Activated CD8-positive, alpha-beta T cell treated with anti-CD3 and anti-CD28 coated beads for 36 hours (primary cell): ENCODE measurements at regions not wholly inside any gene's neighbourhood (a gene's known extent, or its start where the extent isn't known, plus 50 kb on each side); places are given as distances from the start of the nearest gene placed in this dataset.
"Not testable (repeated sequence)": the region's sequence is repeated elsewhere in the genome, so short reads cannot be mapped to it uniquely, and the experiment has no call there.

ENCODE experiments used
- ATAC-seq: fragments of 200-7000 bp; cut with Tn5 transposase; one replicate; pipeline ENCODE4 v1.10.0; 2021; ENCODE audit warnings: mild to moderate bottlenecking, moderate library complexity
- CTCF ChIA-PET: fragments of 350-600 bp; sonication (Branson Sonifier 250); formaldehyde crosslinking; loops from one replicate; lab custom pipeline; 2021; ENCODE audit warnings: antibody characterized with exemption; lab: Charles Lee
- POLR2A ChIA-PET: fragments of 350-600 bp; sonication (Branson Sonifier 250); formaldehyde crosslinking; loops from one replicate; lab custom pipeline; 2021; ENCODE audit warnings: antibody characterized with exemption; lab: Charles Lee
- DNase-seq: peaks from one replicate; pipeline ENCODE4 v3.0.0-alpha.2; 2020
- H3K27ac Mint-ChIP-seq: one replicate; pipeline ENCODE4 v1.8.0; 2021; ENCODE audit warnings: mild to moderate bottlenecking, mixed read lengths
- H3K27me3 Mint-ChIP-seq: one replicate; pipeline ENCODE4 v1.8.0; 2021; ENCODE audit warnings: mixed read lengths
- H3K36me3 Mint-ChIP-seq: one replicate; pipeline ENCODE4 v1.8.0; 2021; ENCODE audit warnings: low read depth, mixed read lengths
- H3K4me1 Mint-ChIP-seq: one replicate; pipeline ENCODE4 v1.8.0; 2021; ENCODE audit warnings: low read depth, mixed read lengths
- H3K4me3 Mint-ChIP-seq: one replicate; pipeline ENCODE4 v1.8.0; 2021; ENCODE audit warnings: mild to moderate bottlenecking, moderate library complexity, mixed read lengths
- H3K9me3 Mint-ChIP-seq: one replicate; pipeline ENCODE4 v1.8.0; 2021; ENCODE audit warnings: mixed read lengths
- CTCF ChIP-seq: fragments of 200-600 bp; IDR thresholded peaks from one replicate; pipeline ENCODE4 v1.8.0; 2022; ENCODE audit warnings: antibody characterized with exemption, mild to moderate bottlenecking
- intact Hi-C: fragments of 100-400 bp; cut with micrococcal nuclease; formaldehyde crosslinking; loops from one replicate; pipeline ENCODE4 v1.10.0; 2022

DNA sequence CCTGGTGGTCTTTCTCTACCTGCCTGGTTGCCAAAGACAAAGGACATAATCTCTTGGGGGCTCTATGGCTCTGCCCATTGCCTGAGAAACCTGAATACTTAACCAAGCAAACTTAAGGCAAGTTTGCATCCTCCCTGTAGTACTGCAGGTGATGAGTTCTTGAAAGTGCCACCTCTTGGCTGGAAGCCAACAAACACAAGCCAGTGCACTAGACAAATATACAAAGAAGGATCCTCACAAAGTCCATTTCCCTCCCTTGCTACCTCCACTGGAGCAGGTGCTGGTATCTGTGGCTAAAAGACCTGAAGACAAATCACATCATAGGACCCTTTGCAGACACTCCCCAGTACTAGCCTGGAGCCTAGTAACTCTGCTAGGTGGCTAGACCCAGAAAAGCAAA lies 772.3 kb downstream of the SI start:
- Mint-ChIP-seq H3K4me3 (no peak overlapping the region), H3K4me1 (no peaks in the 10 kb centered on the region), H3K27me3 (no peaks in the 10 kb centered on the region), H3K9me3 (peaks cover 6% of the 10 kb centered on the region), H3K36me3 (no peaks in the 10 kb centered on the region), H3K27ac (no peak overlapping the region)
- intact Hi-C loops, result no loop called here
- ATAC-seq (no peak), DNase-seq (no peak)
- TF ChIP-seq CTCF, result no peak
- ChIA-PET POLR2A (no interaction called here), CTCF (no interaction called here)

- no peaks in the 10 kb centered on the region for H3K4me1 Mint-ChIP-seq
- ATAC-seq (no peak), DNase-seq (no peak)
- no peak overlapping the region for H3K27ac Mint-ChIP-seq
- intact Hi-C loops, result no loop called here
- H3K4me3 Mint-ChIP-seq, result no peak overlapping the region
- TF ChIP-seq CTCF, result no peak
- H3K27me3 Mint-ChIP-seq, result no peaks in the 10 kb centered on the region
- H3K9me3 Mint-ChIP-seq, result peaks cover 2% of the 10 kb centered on the region
- H3K36me3 Mint-ChIP-seq, result no peaks in the 10 kb centered on the region
- ChIA-PET CTCF (no interaction called here), POLR2A (no interaction called here)
Observed at GRCh38 chr3:164303894-164304293, 774.4 kb downstream of the SI start.

DNA sequence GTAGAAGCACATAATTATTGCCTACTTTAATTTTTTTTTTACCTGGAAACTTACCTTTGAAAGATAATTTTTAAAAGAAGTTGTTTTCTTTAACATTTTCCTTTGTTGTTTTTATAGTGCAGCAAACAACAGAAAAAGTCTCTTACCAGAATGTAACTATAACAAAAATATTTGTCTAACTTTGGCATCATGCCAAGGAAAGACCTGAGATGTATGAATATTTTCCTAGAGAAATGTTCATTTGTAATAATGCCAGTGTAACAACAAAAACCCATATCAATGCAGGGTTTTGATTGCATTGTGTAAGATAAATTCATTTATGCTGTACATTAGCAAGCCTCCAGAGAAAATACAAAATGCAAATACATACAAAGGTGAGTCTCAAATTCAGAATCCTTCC lies 775.7 kb downstream of the SI start:
- TF ChIP-seq CTCF, result no peak
- Mint-ChIP-seq H3K36me3 (no peaks in the 10 kb centered on the region), H3K27ac (no peak overlapping the region), H3K9me3 (peaks cover 2% of the 10 kb centered on the region), H3K4me3 (no peak overlapping the region), H3K27me3 (no peaks in the 10 kb centered on the region), H3K4me1 (no peaks in the 10 kb centered on the region)
- DNase-seq, result no peak
- no peak for ATAC-seq
- CTCF ChIA-PET, result no interaction called here
- intact Hi-C loops, result no loop called here
- POLR2A ChIA-PET, result no interaction called here

GRCh38 chr3:164291486-164291885 lies 786.8 kb downstream of the SI start:
- H3K27ac Mint-ChIP-seq, ATAC-seq, H3K9me3 Mint-ChIP-seq, CTCF ChIA-PET, H3K4me1 Mint-ChIP-seq, POLR2A ChIA-PET, intact Hi-C loops, H3K27me3 Mint-ChIP-seq, H3K36me3 Mint-ChIP-seq, H3K4me3 Mint-ChIP-seq, DNase-seq: not testable (repeated sequence)

DNA sequence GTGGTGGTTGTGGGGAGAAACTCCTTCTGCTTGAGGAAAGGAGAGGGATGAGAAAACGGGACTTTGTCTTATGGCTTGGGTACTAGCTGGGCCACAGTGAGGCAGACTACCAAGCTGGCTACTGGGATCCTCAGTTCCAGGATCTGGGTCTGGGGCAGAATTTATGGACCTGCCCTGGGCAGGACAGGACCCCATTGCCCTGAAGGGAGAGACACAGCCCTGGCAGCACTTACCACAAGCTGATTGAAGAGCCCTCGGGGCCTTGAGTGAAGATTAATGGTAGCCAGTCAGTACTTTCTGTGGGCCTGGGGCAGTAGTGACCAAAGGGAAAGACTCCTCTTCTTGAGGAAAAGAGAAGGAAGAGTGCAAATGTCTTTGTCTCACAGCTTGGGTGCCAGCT lies 799.7 kb downstream of the SI start:
- H3K4me1 Mint-ChIP-seq, result no peaks in the 10 kb centered on the region
- H3K9me3 Mint-ChIP-seq, result peaks cover 14% of the 10 kb centered on the region
- ChIA-PET POLR2A (no interaction called here), CTCF (no interaction called here)
- no peaks in the 10 kb centered on the region for H3K36me3 Mint-ChIP-seq
- no peak overlapping the region for H3K4me3 Mint-ChIP-seq
- H3K27ac Mint-ChIP-seq, result no peak overlapping the region
- TF ChIP-seq CTCF, result no peak
- ATAC-seq (no peak), DNase-seq (no peak)
- no peaks in the 10 kb centered on the region for H3K27me3 Mint-ChIP-seq
- intact Hi-C loops, result no loop called here

DNA sequence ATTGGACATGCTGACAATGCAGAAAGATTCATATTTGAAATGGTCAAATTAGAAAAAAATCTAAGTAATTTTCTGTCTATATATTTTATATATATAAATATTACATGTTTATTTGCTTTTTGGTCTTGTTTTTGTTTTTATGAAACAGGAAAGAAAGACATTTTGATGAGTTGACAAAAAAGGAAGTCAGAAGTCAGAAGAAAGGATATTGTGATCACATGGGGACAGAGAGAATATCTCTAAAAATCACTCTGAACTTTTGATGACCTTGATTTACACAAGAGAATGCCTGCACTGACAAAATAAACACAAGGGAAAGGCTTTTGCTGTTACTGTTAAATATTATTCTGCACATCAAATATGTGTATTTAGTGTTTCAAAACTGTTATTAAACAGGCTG lies 811.2 kb downstream of the SI start:
- H3K27ac Mint-ChIP-seq, result no peak overlapping the region
- ATAC-seq (no peak), DNase-seq (no peak)
- peaks cover 5% of the 10 kb centered on the region for H3K9me3 Mint-ChIP-seq
- no peaks in the 10 kb centered on the region for H3K4me1 Mint-ChIP-seq
- H3K36me3 Mint-ChIP-seq, result no peaks in the 10 kb centered on the region
- intact Hi-C loops, result no loop called here
- POLR2A ChIA-PET, result no interaction called here
- H3K27me3 Mint-ChIP-seq, result no peaks in the 10 kb centered on the region
- no peak for TF ChIP-seq CTCF
- H3K4me3 Mint-ChIP-seq, result no peak overlapping the region
- CTCF ChIA-PET, result no interaction called here
